Adipocyte (in vitro differentiated cells): ENCODE measurements at regions not wholly inside any gene's neighbourhood (a gene's known extent, or its start where the extent isn't known, plus 50 kb on each side); places are given as distances from the start of the nearest gene placed in this dataset.

Source experiments
- DNase-seq: peaks from one replicate; pipeline ENCODE4 v3.0.0-alpha.2; 2015; ENCODE audit warnings: low read depth
- H3K27me3 ChIP-seq: replicated peaks from 2 replicates; pipeline ENCODE4 v1.7.0; 2013; ENCODE audit warnings: mild to moderate bottlenecking, low read length, moderate library complexity; ENCODE audit not compliant: control insufficient read depth, insufficient read depth
- H3K36me3 ChIP-seq: 2 replicates; pipeline ENCODE4 v1.7.0; 2013; ENCODE audit warnings: low read length, mild to moderate bottlenecking, moderate library complexity; ENCODE audit not compliant: control insufficient read depth, insufficient read depth, severe bottlenecking
- H3K4me1 ChIP-seq: 2 replicates; pipeline ENCODE4 v1.7.0; 2013; ENCODE audit warnings: mild to moderate bottlenecking, low read length, moderate library complexity; ENCODE audit not compliant: control insufficient read depth, insufficient read depth
- H3K4me3 ChIP-seq: 2 replicates; pipeline ENCODE4 v1.7.0; 2013; ENCODE audit warnings: mild to moderate bottlenecking, low read length, moderate library complexity
- H3K9ac ChIP-seq: 2 replicates; pipeline ENCODE4 v1.7.0; 2013; ENCODE audit warnings: mild to moderate bottlenecking, low read length, moderate library complexity
- H3K9me3 ChIP-seq: 2 replicates; pipeline ENCODE4 v1.7.0; 2013; ENCODE audit warnings: mild to moderate bottlenecking, low read length, moderate library complexity; ENCODE audit not compliant: control insufficient read depth

DNA sequence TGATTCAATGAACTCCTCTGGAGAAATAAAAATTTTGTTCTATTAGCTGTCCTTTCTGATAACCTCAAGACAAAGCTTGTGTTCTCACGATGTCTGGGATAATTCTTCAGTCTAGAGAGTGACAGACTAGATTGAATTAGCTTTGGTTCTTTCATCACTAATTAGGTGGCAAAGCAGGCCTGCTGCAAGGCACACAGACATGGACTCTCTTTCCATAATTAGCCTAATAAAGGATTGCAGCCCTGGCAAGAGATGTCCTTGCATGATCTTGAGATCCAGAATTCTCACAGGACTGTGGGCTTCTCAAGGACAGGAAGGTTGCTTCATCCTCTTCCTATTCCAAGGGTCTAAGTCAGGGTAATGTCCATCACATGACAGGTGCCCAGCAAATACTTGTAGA, 245.6 kb upstream of the ZC3H12C start:
- no peak for DNase-seq
- no peaks in the 10 kb centered on the region for H3K27me3 ChIP-seq
- no peaks in the 10 kb centered on the region for H3K9me3 ChIP-seq
- peaks cover 22% of the 10 kb centered on the region for H3K4me1 ChIP-seq
- H3K36me3 ChIP-seq, result no peaks in the 10 kb centered on the region
- H3K4me3 ChIP-seq, result no peak overlapping the region
- H3K9ac ChIP-seq, result no peak overlapping the region

DNA sequence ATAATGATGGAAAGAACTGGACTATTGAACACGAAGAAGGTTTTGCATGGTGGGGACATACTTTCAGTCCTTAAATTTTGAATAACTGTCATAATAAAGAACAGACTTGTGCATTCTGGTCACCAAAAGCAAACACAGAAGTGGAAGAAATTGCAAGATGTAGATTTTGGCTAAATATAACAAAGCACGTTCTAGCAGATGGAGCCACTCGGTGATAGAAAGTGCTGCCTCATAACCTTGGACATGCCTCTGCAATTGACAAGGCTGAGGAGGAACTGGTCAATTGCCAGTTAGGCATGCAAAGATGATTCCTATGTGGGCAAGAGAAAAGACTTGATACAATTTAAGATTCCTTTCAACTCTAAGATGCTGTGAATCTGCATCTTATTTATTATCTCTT, 244.1 kb upstream of the ZC3H12C start:
- Histone ChIP-seq H3K4me3 (no peak overlapping the region), H3K27me3 (no peaks in the 10 kb centered on the region), H3K9me3 (no peaks in the 10 kb centered on the region), H3K4me1 (peaks cover 25% of the 10 kb centered on the region), H3K9ac (no peak overlapping the region), H3K36me3 (no peaks in the 10 kb centered on the region)
- no peak for DNase-seq

DNA sequence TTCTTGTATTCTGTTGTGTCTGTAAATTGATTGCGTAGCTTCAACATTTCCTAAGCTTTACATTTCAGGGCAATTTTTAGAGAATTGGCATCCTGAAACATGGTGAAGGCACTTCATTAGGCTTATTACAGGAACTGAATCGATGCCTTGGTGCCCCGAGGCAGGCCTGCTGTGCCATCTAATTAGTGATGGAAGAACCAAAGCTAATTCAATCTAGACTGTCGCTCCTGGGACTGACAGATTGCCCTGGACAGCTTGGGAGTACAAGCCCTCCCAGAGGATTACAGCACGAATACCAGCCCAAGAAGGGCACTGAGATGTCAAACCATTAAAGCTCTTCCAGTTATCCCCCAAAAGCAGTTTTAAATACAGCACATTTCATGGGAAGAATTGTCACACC, 243.2 kb upstream of the ZC3H12C start:
- no peak overlapping the region for H3K9ac ChIP-seq
- no peaks in the 10 kb centered on the region for H3K27me3 ChIP-seq
- peaks cover 20% of the 10 kb centered on the region for H3K4me1 ChIP-seq
- no peak overlapping the region for H3K4me3 ChIP-seq
- DNase-seq, result no peak
- no peaks in the 10 kb centered on the region for H3K36me3 ChIP-seq
- no peaks in the 10 kb centered on the region for H3K9me3 ChIP-seq

DNA sequence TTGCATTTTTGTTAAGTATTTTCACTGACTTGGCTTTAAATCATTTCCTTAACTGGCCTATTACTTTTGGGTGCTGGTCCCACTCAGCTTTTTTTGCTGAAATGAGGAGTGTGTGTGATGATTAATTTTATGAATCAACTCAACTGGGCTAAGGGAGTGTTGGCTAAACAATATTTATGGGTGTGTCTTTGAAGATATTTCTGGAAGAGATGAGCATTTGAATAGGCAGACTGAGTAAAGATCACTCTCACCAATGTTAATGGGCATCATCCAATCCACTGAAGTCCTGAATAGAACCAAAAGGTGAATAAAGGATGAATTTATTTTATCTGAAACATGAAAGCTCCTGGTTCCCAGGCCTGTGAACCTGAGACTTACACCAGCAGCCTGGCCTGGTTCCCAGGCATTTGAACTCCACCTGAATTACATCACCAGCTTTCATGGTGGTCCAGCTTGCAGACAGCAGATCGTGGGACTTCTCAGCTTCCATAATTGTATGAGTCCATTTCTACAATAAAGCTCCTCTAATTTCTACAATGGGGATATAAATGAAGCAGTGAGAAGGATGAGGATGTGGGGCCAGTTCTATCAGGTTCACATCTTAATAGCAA, 241.3 kb upstream of the ZC3H12C start:
- Histone ChIP-seq H3K9ac (no peak overlapping the region), H3K4me3 (no peak overlapping the region), H3K36me3 (no peaks in the 10 kb centered on the region), H3K27me3 (no peaks in the 10 kb centered on the region), H3K4me1 (peaks cover 4% of the 10 kb centered on the region), H3K9me3 (no peaks in the 10 kb centered on the region)
- no peak for DNase-seq

DNA sequence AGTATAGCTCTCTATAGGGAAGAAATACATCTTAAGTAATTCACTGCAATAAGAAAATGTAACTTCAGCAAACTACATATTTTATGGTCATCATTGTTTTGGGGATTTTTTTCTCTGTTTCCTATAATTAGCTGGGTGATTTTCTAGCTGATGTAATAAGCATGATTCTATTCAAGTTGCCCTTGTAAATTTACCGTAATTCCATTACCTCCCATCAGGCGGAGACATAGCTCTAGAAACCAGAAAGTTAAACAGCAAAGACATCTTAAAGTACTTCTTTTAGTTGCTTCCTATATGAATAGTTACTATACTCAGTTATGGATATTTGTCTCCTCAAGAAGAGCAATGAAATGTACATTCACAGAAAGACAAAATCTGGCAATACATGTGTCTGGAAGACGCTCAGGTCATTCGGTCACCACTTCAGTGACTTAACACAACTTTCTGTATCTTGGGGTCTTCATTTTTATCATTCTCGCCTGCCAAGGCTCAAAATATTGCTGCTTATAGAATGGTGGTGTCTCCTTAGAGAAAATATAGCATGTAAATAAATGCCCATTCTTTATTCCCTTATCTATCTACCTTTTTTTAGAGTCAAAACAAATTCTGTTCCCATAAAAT, 239.9 kb upstream of the ZC3H12C start:
- no peaks in the 10 kb centered on the region for H3K9me3 ChIP-seq
- peaks cover 4% of the 10 kb centered on the region for H3K4me1 ChIP-seq
- H3K36me3 ChIP-seq, result no peaks in the 10 kb centered on the region
- H3K9ac ChIP-seq, result no peak overlapping the region
- H3K4me3 ChIP-seq, result no peak overlapping the region
- peak; percentile 81 for DNase-seq
- no peaks in the 10 kb centered on the region for H3K27me3 ChIP-seq

DNA sequence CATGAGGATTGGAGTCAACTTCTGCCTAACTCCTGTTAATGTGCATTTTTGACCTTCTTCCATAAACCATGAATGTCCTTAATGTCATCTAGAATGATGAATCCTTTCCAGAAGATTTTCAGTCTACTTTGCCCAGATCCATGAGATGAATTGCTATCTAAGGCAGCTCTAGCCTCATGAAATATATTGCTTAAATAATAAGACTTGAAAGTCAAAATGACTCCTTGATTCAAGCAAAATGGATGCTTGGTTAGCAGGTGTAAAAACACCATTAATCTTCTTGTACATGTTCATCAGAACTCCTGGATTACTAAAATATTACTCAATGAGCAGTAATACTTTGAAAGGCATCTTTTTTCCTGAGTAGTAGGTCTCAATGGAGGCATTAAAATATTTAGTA, 238.5 kb upstream of the ZC3H12C start:
- Histone ChIP-seq H3K9me3 (no peaks in the 10 kb centered on the region), H3K36me3 (no peaks in the 10 kb centered on the region), H3K27me3 (no peaks in the 10 kb centered on the region), H3K4me1 (peaks cover 4% of the 10 kb centered on the region), H3K9ac (no peak overlapping the region), H3K4me3 (no peak overlapping the region)
- no peak for DNase-seq

DNA sequence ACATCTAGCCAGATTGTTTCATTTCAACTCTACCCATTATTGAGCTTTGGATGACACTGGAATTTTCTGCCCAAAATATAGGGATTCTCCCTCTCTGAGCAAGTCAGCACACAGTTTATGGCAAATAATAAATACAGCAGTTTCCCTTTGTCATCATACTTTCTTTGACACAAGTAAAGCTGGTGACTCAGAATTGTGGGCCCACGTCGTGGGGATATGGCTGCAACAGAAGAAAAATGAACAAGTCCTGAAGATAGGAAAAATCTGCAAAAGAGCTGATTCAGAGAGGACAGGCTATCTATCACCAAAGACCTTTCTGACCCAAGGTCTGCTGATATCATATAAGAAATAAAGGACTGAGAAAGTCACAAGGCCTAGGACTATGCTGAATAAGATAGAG, 236.3 kb upstream of the ZC3H12C start:
- H3K4me3 ChIP-seq, result no peak overlapping the region
- H3K9me3 ChIP-seq, result no peaks in the 10 kb centered on the region
- no peaks in the 10 kb centered on the region for H3K27me3 ChIP-seq
- H3K36me3 ChIP-seq, result no peaks in the 10 kb centered on the region
- H3K4me1 ChIP-seq, result peaks cover 4% of the 10 kb centered on the region
- no peak for DNase-seq
- no peak overlapping the region for H3K9ac ChIP-seq

DNA sequence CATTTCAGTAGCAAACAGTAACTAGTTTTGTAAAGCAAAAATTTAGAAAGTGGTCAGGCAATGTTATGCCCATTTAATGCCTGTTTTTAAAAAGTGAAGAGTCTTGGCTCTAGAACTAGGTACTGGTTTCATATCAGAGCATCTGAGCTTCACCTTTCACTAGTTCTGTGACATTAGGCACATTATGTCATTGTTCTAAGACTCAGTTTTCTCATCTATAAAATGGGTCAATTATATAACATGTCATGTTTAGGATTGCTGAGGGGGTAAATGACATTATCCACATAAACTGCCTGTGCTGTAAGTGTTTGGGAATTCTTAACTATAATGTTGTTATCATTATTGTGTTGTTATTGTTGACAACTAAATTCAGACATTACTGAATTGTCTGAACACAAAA, 235.6 kb upstream of the ZC3H12C start:
- Histone ChIP-seq H3K27me3 (no peaks in the 10 kb centered on the region), H3K9me3 (no peaks in the 10 kb centered on the region), H3K9ac (no peak overlapping the region), H3K4me1 (peaks cover 3% of the 10 kb centered on the region), H3K4me3 (no peak overlapping the region), H3K36me3 (no peaks in the 10 kb centered on the region)
- DNase-seq, result no peak

DNA sequence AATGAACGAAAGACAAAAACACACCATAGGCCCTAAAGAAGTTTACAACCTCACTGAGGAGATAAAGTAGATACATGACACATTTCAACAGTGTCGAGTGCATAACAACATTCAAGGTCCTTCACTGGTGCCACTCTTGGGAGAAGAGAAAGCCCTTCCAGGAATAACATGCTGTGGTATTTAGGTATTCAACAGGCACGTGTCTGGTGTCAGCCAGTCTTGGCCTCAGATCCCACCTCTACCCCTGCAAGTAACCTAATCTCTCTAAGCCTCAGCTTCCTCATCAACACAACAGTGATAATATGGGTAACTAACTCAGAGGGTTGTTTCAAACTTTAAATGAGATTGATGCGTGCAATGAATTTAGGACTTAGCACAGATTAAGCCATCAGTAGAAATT, 235.0 kb upstream of the ZC3H12C start:
- no peak for DNase-seq
- Histone ChIP-seq H3K27me3 (no peaks in the 10 kb centered on the region), H3K4me3 (no peak overlapping the region), H3K9ac (no peak overlapping the region), H3K4me1 (no peaks in the 10 kb centered on the region), H3K36me3 (no peaks in the 10 kb centered on the region), H3K9me3 (no peaks in the 10 kb centered on the region)

DNA sequence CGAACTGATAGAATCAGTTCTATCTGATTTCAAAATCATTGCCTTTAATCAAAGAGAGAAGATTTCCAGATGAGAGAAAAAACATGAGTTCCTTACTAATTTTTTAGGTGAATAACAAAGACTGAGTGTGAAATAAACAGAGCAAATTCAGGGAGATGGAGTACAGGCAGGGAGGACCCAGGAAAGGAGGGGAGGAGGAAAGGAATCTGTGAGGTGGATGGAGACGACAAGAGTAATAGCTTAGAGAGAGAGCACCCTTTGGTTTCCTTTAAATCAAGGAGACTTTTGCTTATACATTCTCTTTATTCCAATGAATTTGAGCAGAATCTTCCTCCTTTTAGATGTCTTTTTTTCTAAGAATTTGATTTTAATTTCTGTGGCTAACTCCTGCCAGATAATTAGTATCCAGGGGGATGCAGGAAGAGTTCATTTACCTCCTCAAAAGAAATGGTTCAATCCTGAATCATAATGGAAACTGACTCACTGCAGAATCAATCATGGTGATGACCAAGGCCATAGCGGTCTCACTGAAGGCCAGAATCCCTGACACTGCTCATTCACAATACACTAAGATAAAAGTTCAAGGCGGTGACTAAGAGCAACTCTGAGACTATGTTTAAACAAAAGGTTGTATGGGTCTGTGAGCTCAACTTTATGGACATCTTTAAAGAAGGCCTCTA, 234.0 kb upstream of the ZC3H12C start:
- Histone ChIP-seq H3K9me3 (no peaks in the 10 kb centered on the region), H3K9ac (no peak overlapping the region), H3K27me3 (no peaks in the 10 kb centered on the region), H3K4me1 (no peaks in the 10 kb centered on the region), H3K4me3 (no peak overlapping the region), H3K36me3 (no peaks in the 10 kb centered on the region)
- no peak for DNase-seq

DNA sequence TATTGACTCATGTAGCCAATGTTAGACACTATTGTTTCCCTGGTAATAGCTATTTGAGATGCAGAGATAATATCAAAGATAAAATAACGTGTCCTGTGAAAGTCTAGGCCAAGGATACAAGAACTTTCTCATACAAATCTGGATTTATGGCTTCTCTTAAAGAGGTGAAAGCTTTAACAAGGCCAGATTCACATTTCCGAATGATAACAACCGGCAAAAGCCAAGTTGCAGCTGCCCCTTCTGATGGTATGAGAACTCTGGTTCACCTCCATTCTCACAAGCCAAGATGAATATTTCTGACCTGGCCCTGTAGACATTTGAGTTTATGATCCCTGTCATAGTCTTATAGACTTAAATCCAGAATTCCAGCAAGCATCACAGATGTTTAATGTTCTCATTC, 230.4 kb upstream of the ZC3H12C start:
- H3K27me3 ChIP-seq, result no peaks in the 10 kb centered on the region
- no peak overlapping the region for H3K9ac ChIP-seq
- H3K9me3 ChIP-seq, result no peaks in the 10 kb centered on the region

More for the DNA sequence above, 230.4 kb upstream of the ZC3H12C start:
- DNase-seq, result no peak
- peaks cover 10% of the 10 kb centered on the region for H3K4me1 ChIP-seq
- no peak overlapping the region for H3K4me3 ChIP-seq
- no peaks in the 10 kb centered on the region for H3K36me3 ChIP-seq
